ENCODE measurements at regions not wholly inside any gene's neighbourhood (a gene's known extent, or its start where the extent isn't known, plus 50 kb on each side); places are given as distances from the start of the nearest gene placed in this dataset.
"Not testable (repeated sequence)": the region's sequence is repeated elsewhere in the genome, so short reads cannot be mapped to it uniquely, and the experiment has no call there.

GRCh38 chr7:87007038-87007437, 52.4 kb downstream of the ELAPOR2 start:
- no peak for DNase-seq

GRCh38 chr7:87004956-87005355, 54.5 kb downstream of the ELAPOR2 start:
- DNase-seq = no peak

- DNase-seq = no peak
These were observed 55.3 kb downstream of the ELAPOR2 start for GRCh38 chr7:87003872-87004798.

- DNase-seq = peak; percentile 14
These were observed 58.2 kb downstream of the ELAPOR2 start for GRCh38 chr7:87001214-87001613.

GRCh38 chr7:87000344-87000743, 59.1 kb downstream of the ELAPOR2 start:
- DNase-seq = no peak

GRCh38 chr7:86999750-87000149, 59.7 kb downstream of the ELAPOR2 start:
- no peak for DNase-seq

GRCh38 chr7:86995814-86996213, 63.6 kb downstream of the ELAPOR2 start:
- DNase-seq = no peak

- DNase-seq = no peak
These were observed 64.3 kb downstream of the ELAPOR2 start for GRCh38 chr7:86995052-86995725.

- DNase-seq = no peak
These were observed 67.7 kb downstream of the ELAPOR2 start for GRCh38 chr7:86991771-86992191.

- DNase-seq = no peak
These were observed 68.2 kb downstream of the ELAPOR2 start for GRCh38 chr7:86991093-86991769.

GRCh38 chr7:86989407-86989806, 70.0 kb downstream of the ELAPOR2 start:
- DNase-seq = no peak

GRCh38 chr7:86987834-86988233, 71.6 kb downstream of the ELAPOR2 start:
- not testable (repeated sequence) for DNase-seq

- not testable (repeated sequence) for DNase-seq
These were observed 72.1 kb downstream of the ELAPOR2 start for GRCh38 chr7:86987358-86987757.

- not testable (repeated sequence) for DNase-seq
These were observed 74.1 kb downstream of the ELAPOR2 start for GRCh38 chr7:86985342-86985741.

GRCh38 chr7:86983654-86984053, 75.8 kb downstream of the ELAPOR2 start:
- not testable (repeated sequence) for DNase-seq

GRCh38 chr7:86981937-86982336, 77.5 kb downstream of the ELAPOR2 start:
- DNase-seq = not testable (repeated sequence)

GRCh38 chr7:86981127-86981526, 78.3 kb downstream of the ELAPOR2 start:
- DNase-seq = no peak

GRCh38 chr7:86980223-86980622, 79.2 kb downstream of the ELAPOR2 start:
- DNase-seq = no peak

GRCh38 chr7:86978808-86979506, 80.5 kb downstream of the ELAPOR2 start:
- no peak for DNase-seq

- no peak for DNase-seq
These were observed 82.5 kb downstream of the ELAPOR2 start for GRCh38 chr7:86976958-86977357.

- no peak for DNase-seq
These were observed 83.5 kb downstream of the ELAPOR2 start for GRCh38 chr7:86975914-86976313.

- no peak for DNase-seq
These were observed 84.0 kb downstream of the ELAPOR2 start for GRCh38 chr7:86975449-86975848.

- DNase-seq = no peak
These were observed 87.4 kb downstream of the ELAPOR2 start for GRCh38 chr7:86972072-86972471.
